ENCODE measurements at regions not wholly inside any gene's neighbourhood (a gene's known extent, or its start where the extent isn't known, plus 50 kb on each side); places are given as distances from the start of the nearest gene placed in this dataset.

GRCh38 chr13:62595976-62596375, 1180.3 kb upstream of the PCDH20 start:
- no peak overlapping the region for H3K4me3 ChIP-seq (replicated peaks in 1 of 3)
- TF ChIP-seq POLR2A (IDR thresholded peaks at IDR 0.05) (no peak), CTCF (IDR thresholded peaks at IDR 0.05) (no peak)
- intact Hi-C loops (cut with DNase I) = no loop called here

GRCh38 chr13:62593804-62594203, 1178.2 kb upstream of the PCDH20 start:
- Histone ChIP-seq H3K4me3 (replicated peaks in 1 of 3) (no peak overlapping the region), H3K4me1 (no peaks in the 10 kb centered on the region), H3K9me3 (no peaks in the 10 kb centered on the region), H3K27ac (no peak overlapping the region), H3K27me3 (no peaks in the 10 kb centered on the region), H3K36me3 (no peaks in the 10 kb centered on the region)
- 81% methylated on average over 2 of the region's 2 CpGs for WGBS, 2 donors
- intact Hi-C loops (cut with DNase I) = no loop called here
- TF ChIP-seq POLR2A (IDR thresholded peaks at IDR 0.05) (no peak), CTCF (IDR thresholded peaks at IDR 0.05) (no peak)
- DNase-seq = no peak

More at GRCh38 chr13:62595976-62596375, 1180.3 kb upstream of the PCDH20 start:
- H3K27ac ChIP-seq = no peak overlapping the region
- no peaks in the 10 kb centered on the region for H3K9me3 ChIP-seq
- H3K4me1 ChIP-seq = no peaks in the 10 kb centered on the region
- no peak for DNase-seq
- no peaks in the 10 kb centered on the region for H3K36me3 ChIP-seq
- no peaks in the 10 kb centered on the region for H3K27me3 ChIP-seq

GRCh38 chr13:62583466-62583865, 1167.8 kb upstream of the PCDH20 start:
- no peaks in the 10 kb centered on the region for H3K9me3 ChIP-seq
- 80 to 85% methylated on average over 2 of the region's 2 CpGs for WGBS, 2 donors
- H3K36me3 ChIP-seq = no peaks in the 10 kb centered on the region
- no peaks in the 10 kb centered on the region for H3K4me1 ChIP-seq
- TF ChIP-seq CTCF (IDR thresholded peaks at IDR 0.05) = no peak
- TF ChIP-seq POLR2A (IDR thresholded peaks at IDR 0.05) = no peak
- H3K27me3 ChIP-seq = no peaks in the 10 kb centered on the region
- no peak overlapping the region for H3K4me3 ChIP-seq (replicated peaks in 1 of 3)
- H3K27ac ChIP-seq = no peak overlapping the region
- DNase-seq = no peak
- intact Hi-C loops (cut with DNase I) = no loop called here

GRCh38 chr13:62578402-62578801, 1162.8 kb upstream of the PCDH20 start:
- no peaks in the 10 kb centered on the region for H3K9me3 ChIP-seq
- no peaks in the 10 kb centered on the region for H3K36me3 ChIP-seq
- DNase-seq = no peak
- no peaks in the 10 kb centered on the region for H3K27me3 ChIP-seq
- TF ChIP-seq CTCF (IDR thresholded peaks at IDR 0.05) (no peak), POLR2A (IDR thresholded peaks at IDR 0.05) (no peak)
- no peak overlapping the region for H3K27ac ChIP-seq
- H3K4me1 ChIP-seq = no peaks in the 10 kb centered on the region
- intact Hi-C loops (cut with DNase I) = no loop called here
- H3K4me3 ChIP-seq (replicated peaks in 1 of 3) = no peak overlapping the region

- Histone ChIP-seq H3K36me3 (no peaks in the 10 kb centered on the region), H3K27ac (no peak overlapping the region), H3K27me3 (no peaks in the 10 kb centered on the region), H3K9me3 (no peaks in the 10 kb centered on the region), H3K4me3 (replicated peaks in 1 of 3) (no peak overlapping the region), H3K4me1 (no peaks in the 10 kb centered on the region)
- intact Hi-C loops (cut with DNase I) = no loop called here
- WGBS, 2 donors = 91 to 95% methylated on average over 3 of the region's 3 CpGs
- no peak for TF ChIP-seq POLR2A (IDR thresholded peaks at IDR 0.05)
- no peak for TF ChIP-seq CTCF (IDR thresholded peaks at IDR 0.05)
- DNase-seq = no peak
Observed at GRCh38 chr13:62564770-62565169, 1149.1 kb upstream of the PCDH20 start.
